HAP-1 (cell line): ENCODE measurements at regions not wholly inside any gene's neighbourhood (a gene's known extent, or its start where the extent isn't known, plus 50 kb on each side); places are given as distances from the start of the nearest gene placed in this dataset.

ENCODE experiments used
- DNase-seq, 2 experiments: peaks; one replicate each; pipeline ENCODE4 v3.0.0-alpha.2; 2016 to 2020; ENCODE audit warnings: low spot score in 2 of 2
- H3K27me3 ChIP-seq: fragments of 250-450 bp; sonication (Bioruptor Pico); 2 replicates; pipeline ENCODE4 v1.5.1; 2020; ENCODE audit warnings: low read depth, mild to moderate bottlenecking, moderate library complexity
- H3K36me3 ChIP-seq: fragments of 250-450 bp; sonication (Bioruptor Pico); replicated peaks from 2 replicates; pipeline ENCODE4 v1.5.1; 2020; ENCODE audit warnings: mild to moderate bottlenecking
- H3K4me1 ChIP-seq: fragments of 250-450 bp; sonication (Bioruptor Pico); 2 replicates; pipeline ENCODE4 v1.5.1; 2020; ENCODE audit warnings: mild to moderate bottlenecking
- H3K4me3 ChIP-seq: fragments of 250-450 bp; sonication (Bioruptor Pico); 2 replicates; pipeline ENCODE4 v1.5.1; 2020; ENCODE audit warnings: mild to moderate bottlenecking, moderate library complexity
- H3K9me3 ChIP-seq: fragments of 250-450 bp; sonication (Bioruptor Pico); 2 replicates; pipeline ENCODE4 v1.5.1; 2020; ENCODE audit warnings: mild to moderate bottlenecking, moderate library complexity
- in situ Hi-C: fragments of 300-500 bp; cut with MboI; formaldehyde crosslinking; loops from 3 replicates; pipeline ENCODE4 v1.14.3; 2020; ENCODE audit warnings: low sequenced_read_pairs, inconsistent platforms, mixed read lengths

DNA sequence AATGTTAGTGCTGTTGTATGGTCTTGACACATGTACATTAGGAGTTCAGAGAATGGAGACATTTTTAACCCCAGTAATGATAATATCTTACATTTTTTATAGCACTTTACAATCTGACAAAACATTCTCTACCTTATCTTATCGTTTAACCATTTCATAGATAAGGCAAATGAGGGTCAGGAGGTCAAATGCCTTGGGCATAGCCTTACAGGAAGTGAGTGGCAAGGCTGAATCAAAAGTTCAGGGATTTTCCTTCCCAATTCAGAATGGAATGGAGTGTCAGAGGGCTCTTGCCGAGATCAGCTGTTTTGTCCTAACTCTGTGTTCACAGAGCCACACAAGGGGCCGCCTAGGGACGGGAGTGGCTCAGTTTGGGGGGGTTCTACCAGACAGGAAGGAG, 57.6 kb upstream of the AK4 start:
- Histone ChIP-seq H3K36me3 (no peaks in the 10 kb centered on the region), H3K4me3 (no peak overlapping the region), H3K4me1 (no peaks in the 10 kb centered on the region), H3K27me3 (no peaks in the 10 kb centered on the region), H3K9me3 (no peaks in the 10 kb centered on the region)
- in situ Hi-C loops, result no loop called here
- DNase-seq, result no peak

DNA sequence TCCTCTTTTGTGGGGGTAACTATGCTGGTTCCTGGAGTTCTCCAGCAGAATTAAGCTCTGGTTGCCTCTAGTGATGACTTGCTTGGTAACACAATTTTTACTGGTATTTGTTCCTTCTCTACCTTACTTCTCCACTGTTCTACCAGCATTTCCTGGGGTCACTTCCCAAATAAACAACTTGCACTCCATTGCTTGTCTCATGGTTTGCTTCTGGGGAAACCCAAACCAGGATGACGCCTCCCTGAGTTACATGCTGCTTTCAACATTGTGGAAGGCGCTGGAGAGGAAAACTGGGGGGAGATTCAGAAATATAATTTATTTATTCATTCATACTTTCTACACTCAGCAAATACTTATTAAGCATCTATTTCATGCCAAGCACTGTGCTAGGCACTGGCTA, 55.3 kb upstream of the AK4 start:
- Histone ChIP-seq H3K27me3 (no peaks in the 10 kb centered on the region), H3K36me3 (no peaks in the 10 kb centered on the region), H3K4me3 (no peak overlapping the region), H3K4me1 (no peaks in the 10 kb centered on the region), H3K9me3 (no peaks in the 10 kb centered on the region)
- no peak for DNase-seq
- in situ Hi-C loops, result no loop called here

DNA sequence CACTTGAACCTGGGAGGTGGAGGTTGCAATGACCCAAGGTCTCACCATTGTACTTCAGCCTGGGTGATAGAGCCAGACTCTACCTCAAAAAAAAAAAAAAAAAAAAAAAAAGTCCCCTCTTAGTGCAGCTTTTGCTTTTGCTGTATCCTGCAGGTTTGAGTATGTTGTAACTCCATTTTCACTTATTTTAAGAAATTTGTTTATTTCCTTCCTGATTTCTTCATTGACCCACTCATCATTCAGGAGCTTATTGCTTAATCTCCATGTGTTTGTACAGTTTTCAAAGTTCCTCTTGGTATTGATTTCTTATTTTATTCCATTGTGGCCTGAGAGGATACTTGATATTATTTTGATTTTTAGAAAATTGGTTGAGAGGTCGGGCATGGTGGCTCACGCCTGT, 50.9 kb upstream of the AK4 start:
- Histone ChIP-seq H3K4me1 (no peaks in the 10 kb centered on the region), H3K9me3 (no peaks in the 10 kb centered on the region), H3K27me3 (no peaks in the 10 kb centered on the region), H3K4me3 (no peak overlapping the region), H3K36me3 (no peaks in the 10 kb centered on the region)
- in situ Hi-C loops, result no loop called here
- DNase-seq, result no peak
